Activated naive CD4-positive, alpha-beta T cell treated with anti-CD3 and anti-CD28 coated beads for 36 hours (primary cell): ENCODE measurements at regions not wholly inside any gene's neighbourhood (a gene's known extent, or its start where the extent isn't known, plus 50 kb on each side); places are given as distances from the start of the nearest gene placed in this dataset.
"Not testable (repeated sequence)": the region's sequence is repeated elsewhere in the genome, so short reads cannot be mapped to it uniquely, and the experiment has no call there.

ENCODE experiments used
- CTCF ChIA-PET: fragments of 350-600 bp; sonication (Branson Sonifier 250); formaldehyde crosslinking; loops from one replicate; lab custom pipeline; 2021; ENCODE audit warnings: antibody characterized with exemption; lab: Charles Lee
- DNase-seq: peaks from one replicate; pipeline ENCODE4 v3.0.0-alpha.2; 2020
- H3K27ac Mint-ChIP-seq: one replicate; pipeline ENCODE4 v1.8.0; 2021; ENCODE audit warnings: mild to moderate bottlenecking, mixed read lengths
- H3K27me3 Mint-ChIP-seq: one replicate; pipeline ENCODE4 v1.8.0; 2021; ENCODE audit warnings: low read depth, mixed read lengths
- H3K36me3 Mint-ChIP-seq: one replicate; pipeline ENCODE4 v1.8.0; 2021; ENCODE audit warnings: low read depth, mixed read lengths
- H3K4me1 Mint-ChIP-seq: one replicate; pipeline ENCODE4 v1.8.0; 2021; ENCODE audit warnings: low read depth, mixed read lengths
- H3K4me3 Mint-ChIP-seq: one replicate; pipeline ENCODE4 v1.8.0; 2021; ENCODE audit warnings: mild to moderate bottlenecking, moderate library complexity, mixed read lengths
- H3K9me3 Mint-ChIP-seq: one replicate; pipeline ENCODE4 v1.8.0; 2021; ENCODE audit warnings: mixed read lengths
- intact Hi-C: fragments of 100-400 bp; cut with micrococcal nuclease; formaldehyde crosslinking; loops from one replicate; pipeline ENCODE4 v1.15.1; 2023

DNA sequence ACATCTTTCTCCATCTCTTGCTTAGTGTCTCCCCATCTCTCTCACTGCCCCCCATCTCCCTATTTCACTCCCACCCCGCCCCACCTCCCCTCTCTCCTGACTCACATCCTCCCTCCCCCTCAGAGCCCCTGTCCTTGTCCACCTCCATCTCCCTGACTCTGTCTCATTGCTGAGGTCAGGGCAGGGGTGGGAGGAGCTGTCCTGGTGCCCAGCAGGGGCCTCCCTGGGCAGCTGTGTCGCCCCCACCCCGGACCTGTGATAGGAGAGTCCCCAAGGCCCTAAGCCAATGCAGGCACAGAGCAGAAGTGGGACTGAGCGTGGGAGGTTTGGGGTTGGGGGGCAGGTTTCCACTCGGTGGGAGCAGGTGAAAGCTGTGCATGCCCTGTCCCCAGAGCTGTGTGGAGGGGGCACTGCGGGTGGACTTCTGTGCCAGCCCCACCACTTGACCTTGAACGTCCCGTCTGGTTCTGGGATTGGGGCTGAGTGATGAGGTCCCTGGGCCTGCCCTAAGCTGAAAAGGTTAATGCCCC lies 210.8 kb downstream of the TBC1D2B start:
- no peak for DNase-seq
- intact Hi-C loops, result no loop called here
- H3K4me3 Mint-ChIP-seq, result no peak overlapping the region
- H3K9me3 Mint-ChIP-seq, result no peaks in the 10 kb centered on the region
- peaks cover 2% of the 10 kb centered on the region for H3K4me1 Mint-ChIP-seq
- peaks cover 2% of the 10 kb centered on the region for H3K27me3 Mint-ChIP-seq
- CTCF ChIA-PET, result no interaction called here
- no peak overlapping the region for H3K27ac Mint-ChIP-seq
- no peaks in the 10 kb centered on the region for H3K36me3 Mint-ChIP-seq

GRCh38 chr15:77866186-77866585 lies 211.3 kb downstream of the TBC1D2B start:
- H3K4me1 Mint-ChIP-seq, result peaks cover 2% of the 10 kb centered on the region
- intact Hi-C loops, result no loop called here
- CTCF ChIA-PET, result no interaction called here
- no peaks in the 10 kb centered on the region for H3K36me3 Mint-ChIP-seq
- peaks cover 2% of the 10 kb centered on the region for H3K27me3 Mint-ChIP-seq
- no peaks in the 10 kb centered on the region for H3K9me3 Mint-ChIP-seq
- no peak overlapping the region for H3K27ac Mint-ChIP-seq
- DNase-seq, result no peak
- no peak overlapping the region for H3K4me3 Mint-ChIP-seq

GRCh38 chr15:77865701-77866100 lies 211.8 kb downstream of the TBC1D2B start:
- intact Hi-C loops, result no loop called here
- Mint-ChIP-seq H3K4me1 (peaks cover 2% of the 10 kb centered on the region), H3K9me3 (no peaks in the 10 kb centered on the region), H3K4me3 (no peak overlapping the region), H3K36me3 (no peaks in the 10 kb centered on the region), H3K27me3 (peaks cover 2% of the 10 kb centered on the region), H3K27ac (no peak overlapping the region)
- no peak for DNase-seq
- CTCF ChIA-PET, result no interaction called here

DNA sequence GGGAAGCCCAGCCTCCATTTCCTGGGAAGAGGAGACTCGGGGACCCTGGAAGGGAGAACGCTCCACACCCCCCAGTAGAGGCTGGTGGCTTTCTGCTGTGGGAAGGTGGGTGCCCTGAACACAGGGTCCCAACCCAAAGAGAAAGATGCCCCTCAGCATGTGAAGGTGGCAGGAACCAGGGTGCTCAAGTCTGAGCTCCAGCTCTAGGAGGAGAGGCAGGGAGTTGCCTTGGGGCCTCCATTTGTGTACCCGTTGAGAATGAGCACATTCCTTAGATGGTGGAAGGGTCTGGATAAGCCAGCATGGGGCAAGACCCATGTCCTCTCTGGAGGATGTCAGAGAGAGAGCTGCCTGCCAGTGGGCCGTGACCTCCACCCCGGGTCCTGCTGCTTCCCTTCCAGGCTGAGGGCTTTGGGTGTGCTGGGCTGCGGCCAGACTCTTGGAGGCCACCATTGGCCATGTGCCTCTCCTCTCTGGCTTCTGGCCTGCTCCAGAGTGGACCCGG lies 212.4 kb downstream of the TBC1D2B start:
- CTCF ChIA-PET, result interaction anchor here (0.6 kb wide), 1 partner anchor 45 kb away, joined by 4 read pairs; no protein-coding TSS in a partner anchor
- no peaks in the 10 kb centered on the region for H3K4me1 Mint-ChIP-seq
- no peaks in the 10 kb centered on the region for H3K9me3 Mint-ChIP-seq
- intact Hi-C loops, result no loop called here
- H3K36me3 Mint-ChIP-seq, result no peaks in the 10 kb centered on the region
- H3K27me3 Mint-ChIP-seq, result peaks cover 2% of the 10 kb centered on the region
- H3K27ac Mint-ChIP-seq, result no peak overlapping the region
- no peak for DNase-seq
- no peak overlapping the region for H3K4me3 Mint-ChIP-seq

GRCh38 chr15:77864211-77865105 lies 213.1 kb downstream of the TBC1D2B start:
- CTCF ChIA-PET, result interaction anchor here (0.6 kb wide), 1 partner anchor 45 kb away, joined by 4 read pairs; no protein-coding TSS in a partner anchor
- H3K4me1 Mint-ChIP-seq, result no peaks in the 10 kb centered on the region
- no peak overlapping the region for H3K27ac Mint-ChIP-seq
- no peaks in the 10 kb centered on the region for H3K36me3 Mint-ChIP-seq
- no peak for DNase-seq
- H3K9me3 Mint-ChIP-seq, result no peaks in the 10 kb centered on the region
- H3K4me3 Mint-ChIP-seq, result no peak overlapping the region
- intact Hi-C loops, result no loop called here
- no peaks in the 10 kb centered on the region for H3K27me3 Mint-ChIP-seq

DNA sequence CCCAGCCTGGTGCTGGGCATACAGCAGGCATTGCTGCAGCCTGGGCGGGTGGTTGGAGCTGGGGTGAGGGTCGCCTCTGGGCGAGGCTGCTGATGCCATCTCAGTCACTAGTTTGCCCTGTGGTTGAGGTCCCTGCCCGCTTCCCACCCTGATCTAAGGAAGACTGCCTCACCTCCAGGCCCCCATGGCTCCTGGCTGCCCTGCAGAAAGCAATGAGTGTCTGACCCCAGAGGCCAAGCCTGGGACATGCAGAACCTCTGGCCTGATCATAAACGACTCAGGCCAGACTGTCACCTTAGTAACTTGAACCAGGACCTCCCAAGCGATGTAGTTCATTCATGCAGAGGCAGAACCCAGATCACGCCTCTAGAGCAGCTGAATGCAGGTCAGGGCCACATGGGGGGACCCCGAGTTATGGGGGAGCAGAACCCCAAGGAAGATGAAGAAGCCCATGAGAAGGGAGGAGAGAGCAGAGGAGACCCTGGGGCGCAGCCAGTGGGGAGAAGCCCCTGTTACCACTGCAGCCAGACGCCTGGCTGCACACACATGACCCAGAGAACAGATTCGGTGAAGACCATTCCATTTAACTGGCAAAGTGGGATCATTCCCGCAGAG lies 213.9 kb downstream of the TBC1D2B start:
- no peak overlapping the region for H3K4me3 Mint-ChIP-seq
- no peak for DNase-seq
- H3K4me1 Mint-ChIP-seq, result no peaks in the 10 kb centered on the region
- no peaks in the 10 kb centered on the region for H3K36me3 Mint-ChIP-seq
- intact Hi-C loops, result no loop called here
- H3K27ac Mint-ChIP-seq, result no peak overlapping the region
- H3K27me3 Mint-ChIP-seq, result no peaks in the 10 kb centered on the region
- CTCF ChIA-PET, result no interaction called here
- no peaks in the 10 kb centered on the region for H3K9me3 Mint-ChIP-seq

GRCh38 chr15:77862651-77863104 lies 214.8 kb downstream of the TBC1D2B start:
- DNase-seq, result no peak
- CTCF ChIA-PET, result no interaction called here
- intact Hi-C loops, result no loop called here

GRCh38 chr15:77861997-77862635 lies 215.4 kb downstream of the TBC1D2B start:
- H3K36me3 Mint-ChIP-seq, H3K4me1 Mint-ChIP-seq, DNase-seq, H3K4me3 Mint-ChIP-seq, H3K9me3 Mint-ChIP-seq, CTCF ChIA-PET, intact Hi-C loops, H3K27me3 Mint-ChIP-seq, H3K27ac Mint-ChIP-seq: not testable (repeated sequence)

More at GRCh38 chr15:77862651-77863104, 214.8 kb downstream of the TBC1D2B start:
- H3K36me3 Mint-ChIP-seq, result no peaks in the 10 kb centered on the region
- H3K9me3 Mint-ChIP-seq, result no peaks in the 10 kb centered on the region
- H3K4me1 Mint-ChIP-seq, result no peaks in the 10 kb centered on the region
- H3K4me3 Mint-ChIP-seq, result no peak overlapping the region
- H3K27me3 Mint-ChIP-seq, result no peaks in the 10 kb centered on the region
- H3K27ac Mint-ChIP-seq, result no peak overlapping the region

GRCh38 chr15:77860071-77860691 lies 217.3 kb downstream of the TBC1D2B start:
- H3K27ac Mint-ChIP-seq, result no peak overlapping the region
- intact Hi-C loops, result no loop called here
- no peak for DNase-seq
- H3K4me3 Mint-ChIP-seq, result no peak overlapping the region
- H3K36me3 Mint-ChIP-seq, result no peaks in the 10 kb centered on the region
- no peaks in the 10 kb centered on the region for H3K27me3 Mint-ChIP-seq
- H3K9me3 Mint-ChIP-seq, result no peaks in the 10 kb centered on the region
- H3K4me1 Mint-ChIP-seq, result no peaks in the 10 kb centered on the region
- CTCF ChIA-PET, result no interaction called here

DNA sequence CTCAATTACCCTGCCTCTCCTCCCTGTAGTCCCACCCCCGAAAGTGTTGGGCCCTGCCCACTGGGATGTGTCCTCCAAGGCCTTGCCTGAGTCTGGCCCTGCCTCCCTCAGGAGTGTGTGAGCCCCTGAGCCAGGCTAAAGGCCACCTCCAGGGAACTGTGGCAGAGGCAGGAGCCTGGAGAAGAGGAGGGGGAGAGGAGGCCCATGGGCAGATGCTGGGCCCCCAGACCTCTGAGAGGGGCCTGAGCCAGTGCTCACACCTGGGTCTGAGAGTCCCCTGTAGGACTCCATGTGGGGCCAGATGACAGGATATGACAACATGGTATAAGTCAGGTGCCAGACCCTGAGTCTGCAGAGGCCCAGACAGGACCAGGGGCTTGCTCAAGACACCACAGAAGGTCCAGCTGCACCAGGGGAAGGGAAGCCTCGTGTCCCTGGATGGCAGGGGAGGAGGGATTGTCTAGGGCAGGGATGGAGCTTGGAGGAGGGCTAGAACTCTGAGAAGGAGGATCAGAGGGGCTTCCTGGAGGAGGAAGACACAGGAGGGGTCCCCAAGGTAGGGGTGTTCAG lies 217.9 kb downstream of the TBC1D2B start:
- no peak overlapping the region for H3K4me3 Mint-ChIP-seq
- DNase-seq, result no peak
- CTCF ChIA-PET, result no interaction called here
- H3K27ac Mint-ChIP-seq, result no peak overlapping the region
- intact Hi-C loops, result no loop called here
- H3K36me3 Mint-ChIP-seq, result no peaks in the 10 kb centered on the region
- no peaks in the 10 kb centered on the region for H3K27me3 Mint-ChIP-seq
- H3K9me3 Mint-ChIP-seq, result no peaks in the 10 kb centered on the region
- H3K4me1 Mint-ChIP-seq, result no peaks in the 10 kb centered on the region

- Mint-ChIP-seq H3K9me3 (no peaks in the 10 kb centered on the region), H3K4me1 (no peaks in the 10 kb centered on the region), H3K27me3 (no peaks in the 10 kb centered on the region), H3K4me3 (no peak overlapping the region), H3K36me3 (no peaks in the 10 kb centered on the region), H3K27ac (no peak overlapping the region)
- DNase-seq, result no peak
- CTCF ChIA-PET, result interaction anchor here (1.1 kb wide), 1 partner anchor 834 kb away, joined by 4 read pairs; no protein-coding TSS in a partner anchor
- intact Hi-C loops, result no loop called here
Observed at GRCh38 chr15:77858792-77859490, 218.6 kb downstream of the TBC1D2B start.
